Hindlimb muscle (tissue), 1 donor: ENCODE measurements at regions not wholly inside any gene's neighbourhood (a gene's known extent, or its start where the extent isn't known, plus 50 kb on each side); places are given as distances from the start of the nearest gene placed in this dataset.

ENCODE experiments used
- DNase-seq: peaks from one replicate; pipeline ENCODE4 v3.0.0-alpha.2; 2013

DNA sequence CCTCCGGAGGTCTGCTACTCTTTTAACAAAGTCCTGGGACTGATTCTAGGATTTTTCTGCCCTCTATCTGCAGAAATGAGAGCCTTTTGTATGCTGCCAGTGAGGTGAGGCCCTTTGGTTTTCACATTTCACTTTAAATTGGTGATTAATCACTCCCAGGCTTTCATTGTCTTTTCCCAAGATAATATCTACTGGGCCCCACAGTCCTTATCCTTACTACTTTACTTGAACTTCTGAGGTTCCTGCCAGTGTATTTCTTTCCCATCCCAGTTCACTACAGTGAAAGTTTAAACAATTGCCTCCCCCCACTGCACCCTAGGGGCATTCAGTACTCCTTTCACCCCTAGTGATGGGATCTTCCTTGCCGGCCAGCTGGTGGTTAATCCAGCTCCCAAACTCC lies 127.4 kb upstream of the INHBA start:
- no peak for DNase-seq

DNA sequence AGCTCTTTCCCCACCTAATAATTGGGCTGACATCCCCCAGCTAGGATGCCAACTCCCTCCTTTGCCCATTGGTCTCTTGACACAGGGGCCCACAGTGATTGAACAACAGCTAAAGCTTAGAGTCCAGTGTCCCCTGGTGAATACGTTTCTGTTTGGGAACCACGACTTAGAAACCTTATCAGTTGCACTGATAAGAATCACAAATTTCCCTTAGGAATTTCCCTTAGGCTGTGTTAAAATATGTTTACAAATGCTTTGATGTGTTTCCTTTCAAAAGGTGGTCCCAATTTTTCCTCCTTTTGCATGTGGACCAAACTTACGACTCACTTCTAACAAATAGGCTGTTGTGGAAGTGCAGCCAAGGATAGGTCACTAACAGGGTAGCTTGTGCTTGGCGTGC lies 126.0 kb upstream of the INHBA start:
- no peak for DNase-seq

- DNase-seq, result no peak
Observed at GRCh38 chr7:41826641-41827040, 123.8 kb upstream of the INHBA start.

- no peak for DNase-seq
Observed at GRCh38 chr7:41825927-41826480, 123.1 kb upstream of the INHBA start.

DNA sequence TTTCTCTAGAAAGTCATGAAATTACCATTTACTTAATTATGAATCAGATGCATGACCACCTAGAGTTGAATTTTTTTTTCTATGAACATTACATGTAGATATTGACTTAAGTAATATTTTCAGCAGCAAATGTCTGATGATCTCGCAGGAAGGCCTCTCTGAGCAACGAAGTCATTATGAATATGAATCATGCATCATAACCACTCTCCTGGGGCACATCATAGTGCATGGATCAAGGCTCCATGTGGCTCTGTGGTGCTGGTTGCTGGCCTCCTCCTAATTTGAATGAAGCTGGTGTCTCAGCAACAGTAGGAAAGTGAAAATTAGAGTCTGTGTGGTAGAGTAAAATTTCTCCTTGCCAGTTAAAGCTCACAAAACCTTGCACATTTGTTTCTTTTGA lies 121.4 kb upstream of the INHBA start:
- DNase-seq, result no peak

DNA sequence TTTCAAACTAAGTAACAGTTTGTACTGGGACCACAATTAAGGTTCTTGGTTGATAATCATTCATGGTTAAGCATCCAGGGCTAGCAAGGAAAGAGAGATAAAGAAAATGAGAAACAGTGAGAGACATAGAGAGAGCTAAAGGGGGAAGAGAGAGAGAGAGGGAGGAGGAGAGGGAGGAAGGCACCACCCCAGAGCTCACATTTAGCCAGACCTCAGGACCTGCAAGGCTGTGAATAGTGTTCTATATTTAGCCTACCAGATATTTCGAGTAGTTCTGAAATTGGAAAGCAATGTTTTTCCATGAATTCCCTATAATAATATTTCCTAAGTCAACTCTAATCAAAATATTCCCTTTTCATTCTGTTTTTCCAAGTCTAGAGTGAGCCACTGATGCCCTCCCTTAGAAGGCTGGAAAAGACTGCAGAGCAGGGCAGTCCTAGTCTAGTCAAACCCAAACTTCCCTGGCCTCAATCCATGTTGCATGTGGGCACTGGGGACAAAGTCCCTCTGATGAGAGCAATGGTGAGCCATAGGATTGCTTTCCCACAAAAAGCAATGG lies 119.4 kb upstream of the INHBA start:
- DNase-seq, result peak; percentile 12

DNA sequence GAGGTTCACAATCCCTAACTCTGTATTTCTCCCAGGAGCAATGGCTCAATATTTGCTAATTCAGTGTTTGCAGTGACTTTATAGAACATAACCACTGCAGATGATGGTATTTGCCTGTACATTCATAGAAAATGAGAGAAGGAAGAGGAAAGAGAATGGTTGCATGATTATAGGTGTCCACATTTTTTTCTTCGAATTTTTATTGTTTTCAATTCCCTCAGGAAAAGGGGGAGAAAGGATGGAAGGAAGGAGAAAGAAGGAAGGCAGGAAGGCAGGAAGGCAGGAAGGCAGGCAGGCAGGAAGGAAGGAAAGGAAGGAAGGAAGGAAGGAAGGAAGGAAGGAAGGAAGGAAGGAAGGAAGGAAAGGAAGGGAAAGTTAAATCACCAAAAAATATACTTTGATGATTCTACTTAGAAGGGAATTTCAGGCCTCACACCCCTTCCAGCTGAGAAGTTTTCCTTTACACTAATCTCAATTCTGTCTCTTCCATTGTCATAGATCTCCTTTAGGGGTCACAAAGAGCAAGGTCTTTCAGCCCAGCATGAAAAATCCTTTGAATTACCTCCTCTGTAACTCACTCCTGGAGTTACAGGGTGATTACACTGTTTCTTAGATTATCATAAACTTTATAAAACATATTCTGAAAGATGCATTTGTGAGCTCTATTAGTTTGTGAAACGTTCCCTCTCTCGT lies 118.8 kb upstream of the INHBA start:
- no peak for DNase-seq

DNA sequence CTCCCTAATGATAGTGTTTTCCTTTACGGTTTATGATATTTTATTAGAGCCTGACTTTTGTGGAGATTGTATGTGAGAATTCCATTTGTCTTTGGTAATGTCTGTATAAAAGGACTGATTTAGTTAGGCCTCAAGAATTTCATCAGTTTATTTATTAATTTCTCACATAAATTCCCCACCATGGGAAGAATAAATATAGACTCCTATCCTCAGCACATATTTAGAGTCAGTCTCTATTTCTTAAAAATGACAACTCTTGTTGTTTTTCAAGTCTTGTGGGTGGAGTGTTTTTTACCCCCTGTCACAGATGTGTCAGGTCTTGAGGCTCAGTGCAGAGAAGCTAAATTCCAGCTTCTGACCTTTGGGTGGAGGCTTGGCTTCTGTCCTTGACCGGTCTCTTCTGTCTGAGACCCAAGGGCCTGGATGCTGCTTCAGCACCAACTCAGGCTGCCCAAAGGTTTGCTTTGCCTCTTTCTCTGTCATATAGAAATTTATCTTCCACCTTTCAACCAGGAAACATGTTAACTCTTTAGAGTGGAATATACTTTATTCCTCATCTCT lies 117.3 kb upstream of the INHBA start:
- DNase-seq, result no peak

DNA sequence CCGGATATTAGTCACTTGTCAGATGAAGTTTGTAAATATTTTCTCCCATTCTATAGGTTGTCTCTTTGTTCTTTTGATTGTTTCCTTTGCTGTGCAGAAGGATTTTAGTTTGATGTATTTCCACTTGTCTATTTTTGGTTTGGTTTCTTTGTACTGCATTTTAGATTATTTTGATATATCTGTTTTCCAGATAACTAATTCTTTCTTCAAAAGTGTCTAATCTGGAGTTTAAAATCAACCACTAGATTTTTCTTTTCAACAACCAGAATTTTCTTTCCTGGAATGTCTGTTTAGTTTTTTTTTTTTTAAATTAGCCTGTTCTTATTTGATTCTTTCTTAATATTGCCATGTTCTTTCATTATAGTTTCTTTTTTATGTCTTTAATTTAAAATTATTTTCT lies 116.8 kb upstream of the INHBA start:
- no peak for DNase-seq

DNA sequence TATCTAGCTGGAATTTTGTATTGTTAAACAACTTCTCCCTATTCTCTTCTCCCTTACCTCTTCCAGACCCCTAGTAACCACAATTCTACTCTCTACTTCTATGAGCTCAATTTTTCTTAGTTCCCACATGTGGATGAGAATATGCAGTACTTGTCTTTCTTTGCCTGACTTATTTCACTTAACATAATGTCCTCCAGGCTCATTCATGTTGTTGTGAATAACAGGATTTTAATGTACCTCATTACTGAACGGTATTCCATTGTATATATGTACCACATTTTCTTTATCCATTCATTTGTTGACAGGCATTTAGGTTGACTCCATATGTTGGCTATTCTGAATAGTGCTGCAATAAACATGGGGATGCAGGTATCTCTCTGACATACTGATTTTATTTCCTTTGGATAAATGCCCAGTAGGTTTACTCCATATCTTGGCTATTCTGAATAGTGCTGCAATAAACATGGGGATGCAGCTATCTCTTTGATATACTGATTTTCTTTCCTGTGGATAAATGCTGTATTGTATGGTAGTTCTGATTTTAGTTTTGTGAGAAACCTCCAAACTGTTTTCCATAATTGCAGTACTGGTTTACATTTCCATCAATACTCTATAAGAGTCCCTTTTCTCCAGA lies 116.0 kb upstream of the INHBA start:
- DNase-seq, result no peak

- no peak for DNase-seq
Observed at GRCh38 chr7:41817386-41817785, 114.5 kb upstream of the INHBA start.

DNA sequence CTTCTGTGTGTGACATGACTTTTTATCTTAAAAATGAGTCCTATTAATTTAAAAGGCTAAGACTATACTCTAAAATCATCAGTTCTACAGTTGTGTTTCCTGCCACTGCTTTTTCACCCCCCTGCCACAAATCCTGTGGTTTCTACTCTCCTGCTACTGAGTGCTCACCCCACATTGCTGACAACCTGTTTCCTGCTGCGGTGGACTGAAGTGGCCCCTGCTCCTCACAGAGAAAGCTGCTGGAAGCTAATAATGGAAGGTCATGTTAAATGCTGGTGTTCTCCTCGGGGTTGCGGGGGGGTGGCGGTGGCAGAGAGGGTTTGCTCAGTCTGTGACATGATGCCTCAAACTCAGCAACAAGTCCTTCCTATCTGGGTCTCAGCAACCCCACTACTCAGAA lies 113.2 kb upstream of the INHBA start:
- no peak for DNase-seq

- DNase-seq, result no peak
Observed at GRCh38 chr7:41814888-41815287, 112.0 kb upstream of the INHBA start.

GRCh38 chr7:41813286-41813685 lies 110.4 kb upstream of the INHBA start:
- DNase-seq, result no peak

DNA sequence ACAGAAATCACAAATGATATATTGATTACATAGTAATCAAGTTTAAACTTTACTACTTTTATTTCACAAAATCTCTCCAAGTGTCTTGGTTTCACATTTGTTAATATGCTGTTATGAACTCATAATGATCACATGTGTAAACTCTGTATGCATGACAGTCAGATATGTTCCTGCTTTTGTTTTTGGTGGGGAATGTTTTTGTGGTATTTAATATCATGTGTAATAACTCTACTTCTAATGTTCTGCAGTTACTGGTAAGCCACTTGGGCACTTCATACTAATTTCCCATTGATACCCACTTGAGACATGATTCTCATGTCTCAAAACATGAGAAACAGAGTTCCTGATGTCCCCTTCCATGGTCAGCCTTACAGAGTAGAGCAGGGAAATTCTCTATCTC lies 109.1 kb upstream of the INHBA start:
- no peak for DNase-seq

GRCh38 chr7:41809940-41810576 lies 107.2 kb upstream of the INHBA start:
- DNase-seq, result no peak

GRCh38 chr7:41809529-41809939 lies 106.6 kb upstream of the INHBA start:
- DNase-seq, result no peak

GRCh38 chr7:41809116-41809515 lies 106.2 kb upstream of the INHBA start:
- DNase-seq, result no peak

DNA sequence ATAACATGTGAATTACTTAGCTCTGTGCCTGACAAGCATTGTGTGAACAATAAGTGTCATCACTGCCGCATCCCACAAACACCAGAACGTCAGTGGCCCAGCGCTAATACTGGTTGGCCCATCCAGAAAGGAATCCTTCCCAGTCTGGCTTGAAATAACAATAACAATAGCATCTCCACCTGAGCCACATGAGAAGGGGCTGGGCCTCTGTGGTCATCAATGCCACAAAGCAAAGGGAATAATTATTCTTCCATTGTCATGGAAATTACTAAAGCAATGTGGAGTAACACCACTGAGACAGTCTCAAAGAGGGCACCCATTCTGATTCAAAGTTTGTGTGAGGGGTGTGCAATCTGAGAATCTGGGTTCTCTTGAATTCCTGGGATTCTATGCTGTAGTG lies 105.7 kb upstream of the INHBA start:
- DNase-seq, result no peak

DNA sequence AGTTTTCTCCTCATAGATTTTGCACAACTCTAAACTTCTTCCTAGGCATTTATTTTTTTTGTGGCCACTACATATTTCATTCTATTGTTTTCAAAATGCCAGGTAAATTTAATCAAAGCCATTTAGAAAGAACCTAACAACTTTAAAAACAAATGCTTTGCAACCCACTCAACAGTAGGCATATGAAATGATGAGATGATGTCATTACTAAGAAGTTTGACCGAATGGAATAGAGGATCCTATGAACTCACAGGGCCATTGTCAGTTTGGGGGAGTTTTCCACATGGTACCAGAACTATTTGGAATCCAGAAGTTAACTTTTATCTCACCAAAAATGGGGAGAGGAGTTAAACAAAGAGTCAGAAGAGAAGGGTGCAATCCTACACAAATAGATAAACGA lies 100.7 kb upstream of the INHBA start:
- no peak for DNase-seq

- DNase-seq, result no peak
Observed at GRCh38 chr7:41796331-41796730, 93.4 kb upstream of the INHBA start.

DNA sequence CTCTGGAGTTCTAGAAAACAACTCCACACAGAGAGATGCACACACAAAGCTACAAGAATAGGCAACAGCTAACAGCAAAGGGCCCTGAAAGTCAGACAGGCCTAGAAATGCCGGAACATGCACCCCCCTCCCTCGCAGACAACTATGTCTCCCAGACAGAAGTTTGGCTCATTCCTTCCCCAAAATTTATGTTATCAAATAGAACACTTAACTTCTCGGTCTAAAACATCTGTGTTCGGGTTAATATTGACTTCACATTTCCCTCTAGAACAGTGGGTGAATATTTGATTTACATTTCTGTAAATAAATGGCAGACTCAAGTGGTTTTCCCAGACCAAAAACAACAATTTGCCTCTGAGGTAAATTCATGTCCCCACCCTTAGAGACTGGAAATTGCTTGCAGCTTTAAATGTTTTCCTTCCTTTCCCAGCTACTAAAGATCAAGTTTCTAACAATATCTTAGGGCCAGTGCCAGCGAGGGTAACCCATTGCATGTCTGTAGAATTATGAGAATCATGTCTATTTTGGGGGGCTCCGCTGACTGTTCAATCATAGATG lies 92.5 kb upstream of the INHBA start:
- no peak for DNase-seq

GRCh38 chr7:41793556-41793955 lies 90.7 kb upstream of the INHBA start:
- DNase-seq, result no peak
